HepG2 (cell line): ENCODE measurements at regions not wholly inside any gene's neighbourhood (a gene's known extent, or its start where the extent isn't known, plus 50 kb on each side); places are given as distances from the start of the nearest gene placed in this dataset.
"Not testable (repeated sequence)": the region's sequence is repeated elsewhere in the genome, so short reads cannot be mapped to it uniquely, and the experiment has no call there.

Experiments used
- ATAC-seq: fragments of 200-7000 bp; cut with Tn5 transposase; 3 replicates; pipeline ENCODE4 v1.9.1; 2020; ENCODE audit warnings: mild to moderate bottlenecking, moderate library complexity
- BruUV-seq: library from RNA; stranded (reverse); fragments of 400-500 nt; replicated peaks from 2 replicates; lab custom pipeline; 2021; lab: Mats Ljungman, UMichigan
- CTCF ChIA-PET: fragments of 300-600 bp; formaldehyde crosslinking; extraction: SDS; loops from one replicate; lab custom pipeline; 2021; ENCODE audit warnings: low total read pairs, inconsistent platforms, low intra/inter-chr PET ratio; lab: Yijun Ruan, JAX
- POLR2A ChIA-PET: fragments of 350-600 bp; sonication (Branson Sonifier 250); formaldehyde crosslinking; loops from one replicate; lab custom pipeline; 2020; ENCODE audit warnings: antibody characterized with exemption, inconsistent platforms; lab: Yijun Ruan, JAX
- DNase-seq: peaks from one replicate; pipeline ENCODE4 v3.0.0-alpha.2; 2015; ENCODE audit warnings: low spot score
- FAIRE-seq: peaks from 3 replicates; lab custom pipeline; 2011; peaks lifted over from hg19 to GRCh38; lab: Jason Lieb, UNC
- H2AFZ ChIP-seq: one replicate; pipeline ENCODE4 v1.6.1; 2011; ENCODE audit warnings: low read length, inconsistent platforms
- H3K27ac ChIP-seq: fragments of 300-600 bp; 3 replicates; pipeline ENCODE4 v1.8.0; 2011; ENCODE audit warnings: mixed run types, mild to moderate bottlenecking, mixed read lengths, low read length, inconsistent platforms; ENCODE audit not compliant: insufficient read depth; ENCODE audit errors: extremely low read length
- H3K27me3 ChIP-seq, 2 experiments: fragments of 200-600 bp in 1 of 2; 2 replicates in 1 of 2; 3 replicates in 1 of 2; pipeline versions ENCODE4 v1.6.0 to v1.8.0; 2011; ENCODE audit warnings: low read length in 2 of 2, mild to moderate bottlenecking in 2 of 2, moderate library complexity in 2 of 2, inconsistent platforms in 1 of 2; ENCODE audit not compliant: insufficient read depth in 2 of 2, control insufficient read depth in 1 of 2
- H3K36me3 ChIP-seq, 2 experiments: fragments of 200-600 bp in 1 of 2; replicated peaks in 1 of 2; 2 replicates in 1 of 2; 3 replicates in 1 of 2; pipeline versions ENCODE4 v1.5.1 to v1.8.0; 2011; ENCODE audit warnings: low read length in 2 of 2, inconsistent platforms in 1 of 2; ENCODE audit not compliant: insufficient read depth in 2 of 2, control insufficient read depth in 1 of 2
- H3K4me1 ChIP-seq: 2 replicates; pipeline ENCODE4 v1.5.1; 2012; ENCODE audit warnings: low read length, inconsistent platforms; ENCODE audit not compliant: insufficient read depth
- H3K4me2 ChIP-seq: 2 replicates; pipeline ENCODE4 v1.6.0; 2011; ENCODE audit warnings: low read depth, low read length, inconsistent platforms
- H3K4me3 ChIP-seq, 3 experiments: fragments of 200-600 bp in 1 of 3; sonication (generic), shearing (Covaris generic) in 1 of 3; replicated peaks in 1 of 3; 2 replicates each; pipeline ENCODE4 v1.5.1; 2011 to 2016; ENCODE audit warnings: low read length in 3 of 3, inconsistent platforms in 2 of 3, low read depth in 2 of 3, mild to moderate bottlenecking in 2 of 3, control low read depth in 1 of 3, mixed read lengths in 1 of 3; ENCODE audit not compliant: insufficient read depth in 1 of 3
- H3K79me2 ChIP-seq: one replicate; pipeline ENCODE4 v1.6.1; 2011; ENCODE audit warnings: low read length, inconsistent platforms; ENCODE audit not compliant: insufficient read depth
- H3K9ac ChIP-seq: 2 replicates; pipeline ENCODE4 v1.6.0; 2011; ENCODE audit warnings: mild to moderate bottlenecking, low read depth, low read length, inconsistent platforms; ENCODE audit not compliant: insufficient read depth
- H3K9me3 ChIP-seq: 2 replicates; pipeline ENCODE4 v1.5.1; 2012; ENCODE audit warnings: mild to moderate bottlenecking, low read length
- H4K20me1 ChIP-seq: 2 replicates; pipeline ENCODE4 v1.6.0; 2011; ENCODE audit warnings: inconsistent platforms, mild to moderate bottlenecking, low read length, moderate library complexity; ENCODE audit not compliant: insufficient read depth
- WGBS: methylation state at CpG from one replicate; pipeline ENCODE4 v1.1.6; 2017; ENCODE audit warnings: low lambda C conversion rate; 5-methylcytosine and 5-hydroxymethylcytosine counted together
- in situ Hi-C: cut with HindIII; loops from 2 replicates; pipeline ENCODE4 v1.10.0; 2017; ENCODE audit warnings: low pct_unique_long_range_greater_than_20kb; ENCODE audit not compliant: extremely low pct_ligation_motif_present
- intact Hi-C: fragments of 100-400 bp; cut with micrococcal nuclease; formaldehyde crosslinking; loops from one replicate; pipeline ENCODE4 v1.10.0; 2022; ENCODE audit not compliant: unreplicated experiment

DNA sequence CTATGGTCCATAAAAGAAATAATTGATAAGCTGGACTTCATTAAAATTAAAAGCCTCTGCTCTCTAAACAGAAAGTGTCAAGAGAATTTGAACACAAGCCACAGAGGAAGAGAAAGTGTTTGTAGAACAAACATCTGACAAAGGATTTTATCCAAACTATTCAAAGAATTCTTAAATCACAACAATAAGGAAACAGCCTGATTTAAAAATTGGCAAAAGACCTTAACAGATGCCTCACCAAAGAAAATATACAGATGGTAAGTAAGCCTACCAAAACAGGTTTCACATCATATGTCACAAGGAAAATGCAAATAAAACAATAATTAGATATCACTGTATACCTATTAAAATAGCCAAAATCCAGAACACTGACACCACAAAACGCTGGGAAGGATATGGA, 612.0 kb downstream of the TTLL7 start:
- BruUV-seq, DNase-seq, POLR2A ChIA-PET, H3K4me2 ChIP-seq, H4K20me1 ChIP-seq, H3K4me1 ChIP-seq, FAIRE-seq, H3K4me3 ChIP-seq, H2AFZ ChIP-seq, H3K36me3 ChIP-seq, H3K27me3 ChIP-seq, H3K27ac ChIP-seq, H3K79me2 ChIP-seq, H3K9ac ChIP-seq, CTCF ChIA-PET, intact Hi-C loops, in situ Hi-C loops, ATAC-seq: not testable (repeated sequence)
- H3K9me3 ChIP-seq = peaks cover 18% of the 10 kb centered on the region
- WGBS = 0% methylated on average over 1 of the region's 1 CpG

- DNase-seq, BruUV-seq, H3K4me3 ChIP-seq, H3K9ac ChIP-seq, FAIRE-seq, POLR2A ChIA-PET, H3K4me2 ChIP-seq, H3K79me2 ChIP-seq, H3K27me3 ChIP-seq, CTCF ChIA-PET, intact Hi-C loops, H3K4me1 ChIP-seq, ATAC-seq, in situ Hi-C loops, H2AFZ ChIP-seq, H3K36me3 ChIP-seq, H3K27ac ChIP-seq, H4K20me1 ChIP-seq: not testable (repeated sequence)
- 0% methylated on average over 1 of the region's 2 CpGs for WGBS
- H3K9me3 ChIP-seq = peaks cover 16% of the 10 kb centered on the region
These were observed 615.8 kb downstream of the TTLL7 start for GRCh38 chr1:83383107-83383506.

DNA sequence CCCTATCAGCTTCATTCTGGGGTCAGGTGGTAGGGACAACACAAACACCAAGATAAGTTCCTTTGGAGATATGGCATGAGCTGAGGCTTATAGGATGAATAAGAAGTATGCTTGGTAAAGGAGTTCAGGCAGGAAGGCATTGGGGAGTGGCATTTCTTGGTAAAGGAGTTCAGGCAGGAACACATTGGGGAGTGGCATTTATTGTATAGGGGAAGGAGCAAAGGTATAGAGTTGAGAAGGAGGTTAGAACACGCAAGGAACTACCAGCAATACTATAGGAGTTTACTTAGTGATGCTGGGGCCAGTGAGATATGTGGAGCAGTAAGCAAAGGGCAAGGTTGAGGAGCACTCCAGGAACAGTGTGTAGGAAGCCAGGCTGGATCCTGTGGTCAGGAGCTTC, 625.9 kb downstream of the TTLL7 start:
- BruUV-seq, POLR2A ChIA-PET, H3K9me3 ChIP-seq, CTCF ChIA-PET, H4K20me1 ChIP-seq, DNase-seq, H3K27me3 ChIP-seq, H3K4me2 ChIP-seq, intact Hi-C loops, ATAC-seq, H2AFZ ChIP-seq, in situ Hi-C loops, H3K27ac ChIP-seq, H3K36me3 ChIP-seq, H3K4me1 ChIP-seq, H3K9ac ChIP-seq, H3K4me3 ChIP-seq, FAIRE-seq, H3K79me2 ChIP-seq: not testable (repeated sequence)
- WGBS = 32% methylated on average over 1 of the region's 1 CpG

- H3K36me3 ChIP-seq, H3K9ac ChIP-seq, in situ Hi-C loops, H3K4me2 ChIP-seq, DNase-seq, H3K79me2 ChIP-seq, BruUV-seq, CTCF ChIA-PET, H3K4me3 ChIP-seq, POLR2A ChIA-PET, FAIRE-seq, H4K20me1 ChIP-seq, H3K9me3 ChIP-seq, H3K27ac ChIP-seq, ATAC-seq, H3K27me3 ChIP-seq, intact Hi-C loops, H3K4me1 ChIP-seq, H2AFZ ChIP-seq: not testable (repeated sequence)
- WGBS = 0% methylated on average over 3 of the region's 3 CpGs
These were observed 629.1 kb downstream of the TTLL7 start for GRCh38 chr1:83369853-83370252.
